SH-SY5Y (cell line): ENCODE measurements at regions not wholly inside any gene's neighbourhood (a gene's known extent, or its start where the extent isn't known, plus 50 kb on each side); places are given as distances from the start of the nearest gene placed in this dataset.

Experiments
- GATA2 ChIP-seq: IDR thresholded peaks from 2 replicates; pipeline ENCODE4 v1.6.1; 2011; ENCODE audit warnings: mild to moderate bottlenecking, low read depth, low read length
- GATA3 ChIP-seq: IDR thresholded peaks from 2 replicates; pipeline ENCODE4 v1.6.1; 2011; ENCODE audit warnings: low read depth, mild to moderate bottlenecking, low read length, moderate library complexity

- TF ChIP-seq GATA2 (no peak), GATA3 (no peak)
Observed at GRCh38 chr6:126944512-126944911, 174.0 kb upstream of the RSPO3 start.
